HTR-8/SVneo (cell line): ENCODE measurements at regions not wholly inside any gene's neighbourhood (a gene's known extent, or its start where the extent isn't known, plus 50 kb on each side); places are given as distances from the start of the nearest gene placed in this dataset.

ENCODE experiments used
- DNase-seq: peaks from one replicate; pipeline ENCODE4 v3.0.0; 2011; ENCODE audit warnings: low spot score, mixed read lengths; ENCODE audit not compliant: insufficient read length
- FAIRE-seq: peaks from 2 replicates; lab custom pipeline; 2011; peaks lifted over from hg19 to GRCh38; lab: Jason Lieb, UNC

DNA sequence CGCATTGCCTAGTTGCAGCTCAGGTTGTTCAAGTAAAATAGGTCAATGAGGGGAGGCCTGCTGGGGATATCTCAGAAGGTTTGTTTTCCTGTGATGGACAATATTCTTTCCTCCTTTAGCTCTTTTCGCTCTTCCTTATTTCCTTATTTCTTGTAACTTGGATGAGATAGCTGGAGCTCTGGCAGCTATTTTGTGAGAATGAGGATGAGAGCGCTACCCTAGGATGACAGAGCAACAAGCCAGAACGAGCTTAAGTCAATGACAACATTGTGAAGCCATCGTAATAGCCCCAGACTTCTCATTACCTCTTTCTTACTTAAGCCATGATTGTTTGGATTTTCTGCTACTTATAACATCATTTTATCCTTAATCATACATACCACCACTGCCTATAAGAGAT, 124.3 kb upstream of the GATB start:
- no peak for FAIRE-seq
- no peak for DNase-seq

DNA sequence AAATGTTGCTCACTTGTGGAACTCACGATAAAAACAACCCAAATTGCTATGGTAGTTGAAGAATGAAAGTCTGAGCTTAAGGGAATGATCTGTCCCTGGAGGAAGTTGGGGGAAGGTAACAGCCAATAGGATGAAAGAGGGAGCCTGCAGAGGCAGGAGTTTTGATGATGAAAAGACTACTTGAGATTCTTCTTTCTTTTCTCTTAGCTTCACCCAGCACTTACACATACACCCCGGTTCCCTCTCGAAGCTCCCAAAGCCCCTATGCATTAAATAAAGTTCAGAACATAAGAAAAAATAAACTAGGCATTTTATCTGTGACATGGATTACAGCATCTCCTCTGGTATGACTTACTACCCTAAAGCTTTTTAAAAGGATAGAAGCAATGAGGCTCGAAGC, 122.9 kb upstream of the GATB start:
- DNase-seq, result no peak
- FAIRE-seq, result no peak

DNA sequence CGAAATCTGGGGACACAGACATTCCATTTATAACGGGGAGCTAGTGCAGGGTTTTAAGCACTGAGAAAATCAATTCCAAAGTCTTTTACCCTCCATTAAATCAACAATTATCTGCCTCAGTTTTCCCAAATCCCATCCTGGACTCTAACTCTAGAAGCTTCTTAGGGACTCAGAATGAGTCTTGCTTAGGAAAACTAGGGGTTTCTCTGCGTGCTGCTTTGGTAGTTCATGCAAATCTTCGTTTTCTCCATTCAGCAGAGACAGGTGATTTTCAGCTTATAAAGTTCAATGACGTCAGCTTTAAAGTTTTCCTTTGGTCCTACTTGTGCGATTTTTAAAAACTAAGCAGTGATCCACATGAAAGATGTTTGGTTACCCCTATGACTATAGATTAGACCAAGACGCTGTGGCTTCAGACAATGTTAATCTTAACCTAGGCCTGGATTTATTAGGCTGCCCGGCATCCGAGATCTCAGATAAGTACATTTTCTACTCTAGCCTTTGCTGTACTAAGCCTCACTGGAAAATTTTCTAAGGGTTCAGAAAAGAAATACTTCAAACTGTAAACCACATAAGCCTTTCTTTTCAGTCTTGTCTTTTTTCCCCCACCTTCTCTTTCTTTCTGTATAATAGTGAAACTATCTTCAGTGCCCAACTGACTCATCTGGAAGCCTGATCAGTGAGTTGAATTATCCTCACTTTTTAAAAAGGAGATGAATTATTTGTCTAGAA, 121.4 kb upstream of the GATB start:
- no peak for FAIRE-seq
- DNase-seq, result no peak

DNA sequence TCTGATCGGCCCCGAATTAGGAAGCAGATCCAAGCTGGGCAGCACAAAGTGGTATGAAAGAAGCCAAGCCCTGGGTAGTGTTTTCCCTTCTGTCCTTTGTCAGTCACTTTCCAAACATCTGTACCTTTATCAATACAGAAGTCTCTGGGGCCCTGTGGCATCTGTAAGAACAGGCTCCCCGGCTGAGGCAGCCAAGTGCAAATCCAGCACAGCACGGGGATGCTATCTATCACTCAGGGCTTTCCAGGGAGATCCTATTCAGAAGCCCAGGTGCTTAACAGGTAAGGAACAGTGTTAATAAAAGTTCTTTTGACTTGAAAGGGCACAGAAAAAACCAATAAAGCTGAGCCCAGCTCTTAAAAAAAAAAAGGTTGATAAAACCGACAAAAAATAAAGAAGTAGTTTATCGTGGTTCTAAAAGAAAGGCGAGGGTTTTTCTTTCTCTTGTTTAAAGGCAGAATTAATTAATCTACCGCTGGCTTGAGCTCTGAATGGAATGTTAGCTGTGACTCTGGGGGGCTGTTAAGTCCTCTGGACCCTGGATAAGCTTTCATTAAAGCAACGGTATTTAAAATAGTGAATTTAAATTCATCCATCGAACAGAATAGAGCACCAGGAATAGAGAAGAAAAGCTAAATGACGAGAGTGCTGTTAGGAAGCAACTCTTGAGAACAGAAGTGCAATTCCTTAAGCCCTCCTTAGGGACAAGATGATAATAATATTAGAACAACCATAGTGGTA, 119.1 kb upstream of the GATB start:
- FAIRE-seq (no peak), DNase-seq (no peak)

DNA sequence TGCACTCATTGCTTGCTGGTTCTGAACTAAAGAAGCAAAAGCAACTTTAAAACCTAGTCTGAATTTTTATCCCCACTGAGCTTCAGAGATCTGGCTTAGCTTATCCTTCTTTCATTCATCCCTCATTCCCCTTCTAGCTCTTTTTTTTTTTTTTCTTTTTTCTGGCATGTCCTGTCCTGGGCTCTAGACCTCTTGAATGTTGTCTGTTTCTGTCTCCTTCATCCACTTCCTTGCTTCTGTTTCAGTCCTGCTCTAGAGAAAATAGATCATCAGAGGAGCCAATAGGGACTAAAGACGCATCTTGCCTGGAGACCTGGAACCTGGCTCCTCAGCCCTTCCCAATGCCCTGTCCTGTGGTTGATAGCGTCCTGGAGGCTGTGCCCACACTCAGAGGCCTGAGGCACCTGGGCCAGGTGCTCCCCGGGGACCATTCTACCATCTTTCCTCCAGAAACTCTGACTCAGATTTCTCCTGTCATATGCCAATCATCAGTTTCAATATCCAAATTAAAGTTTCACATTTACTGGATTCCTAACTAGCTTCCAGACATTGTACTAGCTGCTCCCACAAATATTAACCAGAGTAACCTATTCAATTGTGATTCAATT, 115.7 kb upstream of the GATB start:
- DNase-seq, result no peak
- no peak for FAIRE-seq

DNA sequence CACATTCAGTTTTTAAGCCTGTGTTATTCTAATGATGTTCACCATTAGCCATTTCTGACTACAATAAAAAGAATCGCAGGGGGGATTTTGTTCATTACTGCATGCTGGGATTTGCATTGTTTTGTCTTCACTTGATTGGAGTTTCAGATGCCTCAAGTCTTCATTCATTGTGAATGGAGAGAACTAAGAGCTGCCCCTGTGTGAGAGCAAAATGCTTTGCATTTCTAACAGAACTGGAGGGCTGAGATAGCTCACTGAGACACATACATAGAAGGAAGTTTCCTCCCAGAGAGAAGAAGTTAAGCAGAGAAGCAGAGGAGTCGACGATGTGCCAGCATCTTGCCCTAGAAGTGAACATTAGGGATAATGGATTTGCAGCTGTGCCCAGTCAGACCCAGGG, 113.5 kb upstream of the GATB start:
- FAIRE-seq (no peak), DNase-seq (no peak)

DNA sequence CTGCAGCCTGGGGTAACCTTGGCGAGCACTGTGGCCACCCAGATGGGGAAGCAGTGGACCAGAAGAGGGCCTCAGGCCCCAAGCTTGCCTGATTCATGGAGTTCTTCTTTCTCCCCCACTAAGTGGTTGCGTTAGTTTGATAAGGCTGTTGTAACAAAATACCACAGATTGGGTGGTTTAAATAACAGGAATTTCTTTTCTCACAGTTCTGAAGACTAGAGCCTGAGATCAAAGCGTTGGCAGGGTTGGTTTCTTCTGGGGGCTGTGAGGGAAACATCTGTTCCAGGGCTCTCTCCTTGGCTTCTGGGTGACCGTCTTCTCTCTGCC, 105.7 kb upstream of the GATB start:
- DNase-seq (no peak), FAIRE-seq (no peak)

DNA sequence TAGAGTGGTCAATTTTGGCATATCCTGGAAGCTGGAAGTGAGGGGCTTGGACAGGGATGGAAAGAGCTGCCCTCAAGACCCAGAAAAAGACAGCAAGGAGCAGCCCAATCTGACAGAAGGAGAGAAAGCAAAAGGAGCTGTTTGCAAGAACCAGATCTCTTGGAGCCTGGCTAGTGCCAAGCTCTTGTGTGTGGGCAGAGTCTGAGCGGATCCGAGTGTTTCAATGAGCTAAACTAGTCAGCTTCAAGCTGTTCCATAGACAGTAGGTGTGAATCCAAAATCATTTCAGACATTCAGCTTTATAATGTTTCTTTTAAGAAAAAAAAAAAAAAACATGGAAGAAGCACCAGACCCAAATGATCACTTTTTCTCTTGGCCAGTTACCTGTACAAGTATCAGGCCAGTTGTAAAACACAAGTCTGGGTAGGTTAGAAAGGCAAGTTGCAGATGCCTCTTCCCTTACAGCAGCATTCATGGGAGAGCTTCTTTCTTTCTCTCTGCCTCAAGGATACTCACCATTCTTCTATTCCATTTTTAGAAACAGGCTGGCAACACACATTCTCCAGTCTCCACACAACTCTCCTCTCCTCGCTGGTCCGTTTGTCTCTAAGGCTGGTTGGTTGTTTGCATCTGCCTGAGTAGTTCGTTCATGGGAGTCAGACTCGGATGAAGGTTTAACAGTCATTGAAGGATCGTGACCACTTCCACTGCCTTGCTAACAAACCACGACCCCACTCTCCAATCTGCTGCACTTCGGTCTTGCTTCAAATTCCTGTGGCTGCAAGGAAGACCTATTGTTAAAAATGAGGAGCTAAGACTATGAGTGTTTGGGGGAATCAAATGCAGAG, 105.2 kb upstream of the GATB start:
- DNase-seq (no peak), FAIRE-seq (no peak)

DNA sequence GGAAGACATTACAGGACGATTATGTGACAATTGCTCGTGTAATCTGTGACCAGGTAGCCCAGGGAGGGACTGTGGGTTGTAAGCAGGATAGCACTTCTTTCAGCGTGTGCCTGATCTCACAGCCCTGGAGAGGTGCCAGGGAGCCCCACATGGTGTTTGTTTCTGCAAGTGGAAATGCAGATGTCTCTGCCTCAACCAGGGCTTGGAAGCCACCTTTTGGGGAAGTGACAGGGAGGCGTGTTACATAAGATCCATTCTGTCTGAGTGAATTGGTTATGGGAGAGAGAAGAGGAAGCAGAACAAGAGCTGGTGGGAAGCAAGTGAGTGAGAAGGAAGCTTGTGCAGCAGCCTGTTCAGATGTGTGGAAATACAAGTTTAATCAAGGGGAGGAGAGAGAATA, 104.5 kb upstream of the GATB start:
- no peak for DNase-seq
- FAIRE-seq, result no peak

DNA sequence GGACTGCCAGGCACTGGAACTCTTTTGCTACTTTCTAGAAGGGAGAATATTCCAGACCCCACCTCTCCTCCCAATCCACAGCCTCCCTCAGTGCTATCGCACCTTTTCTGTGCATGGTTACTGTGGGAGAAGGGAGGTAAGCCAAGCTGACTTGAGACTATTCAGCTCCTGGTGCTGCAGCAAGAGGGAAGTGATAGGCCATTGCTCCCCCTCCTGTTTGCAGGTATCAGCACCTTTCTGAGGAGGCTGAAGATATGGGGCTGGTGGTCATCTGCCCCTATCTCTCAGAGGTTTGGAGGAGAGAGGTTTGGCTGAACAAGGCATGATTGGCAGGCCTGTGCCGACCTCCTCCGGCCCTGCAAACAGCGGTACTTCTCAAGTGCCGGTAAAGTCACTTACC, 103.3 kb upstream of the GATB start:
- FAIRE-seq, result no peak
- no peak for DNase-seq

DNA sequence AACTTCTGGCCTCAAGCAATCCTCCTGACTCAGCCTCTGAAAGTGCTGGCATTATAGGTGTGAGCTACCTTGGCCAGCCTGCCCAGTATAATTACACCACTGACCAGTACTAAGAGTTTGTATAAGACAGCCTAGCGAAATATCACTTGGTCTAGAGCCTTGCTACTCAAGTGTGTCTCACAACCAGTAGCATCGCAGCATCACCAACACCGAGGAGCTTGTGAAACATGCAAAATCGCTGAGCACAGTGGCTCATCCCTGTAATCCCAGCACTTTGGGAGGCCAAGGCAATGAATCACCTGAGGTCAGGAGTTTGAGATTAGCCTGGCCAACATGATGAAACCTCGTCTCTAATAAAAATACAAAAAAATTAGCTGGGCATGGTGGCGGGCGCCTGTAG, 102.0 kb upstream of the GATB start:
- FAIRE-seq (no peak), DNase-seq (peak; percentile 14)

DNA sequence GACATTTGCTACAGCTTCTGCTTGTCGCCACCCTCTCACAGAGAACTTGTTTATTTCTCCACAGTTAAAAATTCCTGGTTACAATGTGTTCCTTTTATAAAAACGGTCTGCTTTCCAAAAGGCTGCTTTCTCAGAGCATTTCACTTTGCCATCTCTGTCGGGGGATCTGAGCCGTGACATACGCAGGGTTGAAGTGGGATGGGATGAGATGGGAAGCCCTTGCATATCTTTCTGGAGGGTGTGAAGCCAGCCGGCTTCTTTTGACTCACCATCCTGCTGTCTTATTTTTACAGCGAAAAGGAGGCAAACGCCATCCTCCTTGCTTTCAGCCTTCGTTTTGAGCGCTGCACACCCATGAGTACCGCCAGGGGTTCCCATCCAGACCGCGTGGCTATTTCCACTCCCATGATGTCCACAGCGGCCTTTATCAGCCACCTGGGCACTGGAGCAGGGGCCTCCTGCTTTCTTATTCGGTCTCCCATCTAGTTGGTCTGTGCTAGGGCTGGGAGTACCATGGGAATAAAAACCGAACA, 99.8 kb upstream of the GATB start:
- DNase-seq (no peak), FAIRE-seq (no peak)

DNA sequence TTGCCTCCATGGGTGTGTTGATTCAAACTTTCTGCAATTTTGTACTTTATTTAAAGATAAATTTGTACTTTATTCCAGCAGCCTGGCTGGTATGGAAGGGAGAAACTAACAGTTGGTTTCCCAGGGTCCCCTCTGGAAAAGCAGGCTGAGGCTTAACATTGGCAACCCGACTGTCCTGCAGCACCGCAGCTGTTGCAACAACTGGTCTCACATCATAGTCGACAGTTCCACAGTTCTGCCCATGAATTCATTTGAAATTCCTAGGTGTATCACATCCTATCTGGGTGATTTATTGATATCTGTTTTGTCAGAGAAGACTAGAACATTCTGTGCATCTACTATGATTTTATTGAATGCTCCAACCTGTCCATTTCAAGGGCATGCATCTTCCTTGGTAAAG, 98.8 kb upstream of the GATB start:
- FAIRE-seq (no peak), DNase-seq (no peak)

DNA sequence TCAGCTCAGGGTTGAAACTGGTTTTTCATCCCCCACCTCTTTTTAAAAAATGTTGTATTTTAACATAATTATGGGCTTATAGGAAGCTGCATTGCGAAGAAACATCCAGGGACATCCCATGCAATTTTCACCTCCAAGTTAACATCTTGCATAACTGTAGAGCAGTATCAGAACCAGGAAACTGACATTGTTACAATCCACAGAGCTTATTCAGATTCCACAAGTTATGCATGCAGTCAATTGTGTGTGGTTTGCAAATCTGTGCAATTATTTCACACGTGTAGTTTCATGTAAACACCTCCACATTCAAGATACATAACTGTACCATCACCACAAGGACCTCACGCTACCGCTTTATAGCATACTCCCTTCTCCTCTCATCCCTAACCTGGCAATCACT, 97.5 kb upstream of the GATB start:
- peak; percentile 4 for FAIRE-seq
- no peak for DNase-seq

DNA sequence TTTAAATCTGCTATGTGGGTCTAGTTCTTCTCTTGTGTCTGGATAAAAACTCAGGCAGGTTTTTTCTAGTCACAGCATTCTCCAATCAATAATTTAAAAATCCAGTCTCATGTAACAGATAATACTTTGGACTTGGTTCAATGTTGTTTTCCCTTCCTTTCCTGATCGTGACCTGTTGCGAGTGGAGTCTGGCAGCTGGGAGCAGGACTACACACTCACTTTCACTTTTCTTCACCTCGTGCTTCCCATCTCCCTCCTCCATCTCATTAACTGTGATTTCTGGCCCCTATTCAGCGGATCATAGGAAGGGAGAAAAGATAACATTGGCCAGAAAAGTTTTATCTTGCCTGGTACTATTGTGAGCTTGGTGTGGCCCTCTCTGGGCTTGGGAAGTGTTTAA, 96.6 kb upstream of the GATB start:
- DNase-seq (no peak), FAIRE-seq (no peak)

DNA sequence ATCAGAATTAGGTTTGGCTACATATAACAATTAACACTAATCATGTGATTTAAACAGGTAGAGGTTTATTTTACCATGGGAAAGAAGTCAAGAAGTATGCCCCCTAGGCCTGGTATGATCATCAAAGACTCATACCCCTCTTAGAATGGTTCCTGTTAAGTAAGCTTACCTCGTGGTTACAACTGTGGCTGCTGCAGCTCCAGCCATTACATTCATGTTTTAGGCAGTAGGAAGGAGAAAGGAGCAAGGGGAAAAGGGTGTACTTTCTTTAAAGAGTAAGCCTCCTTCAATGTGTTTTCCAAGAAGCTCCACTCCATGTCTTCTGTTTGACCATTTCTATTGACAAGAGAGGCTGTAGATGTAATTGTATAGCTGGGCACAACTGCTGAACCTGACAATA, 94.9 kb upstream of the GATB start:
- no peak for FAIRE-seq

DNA sequence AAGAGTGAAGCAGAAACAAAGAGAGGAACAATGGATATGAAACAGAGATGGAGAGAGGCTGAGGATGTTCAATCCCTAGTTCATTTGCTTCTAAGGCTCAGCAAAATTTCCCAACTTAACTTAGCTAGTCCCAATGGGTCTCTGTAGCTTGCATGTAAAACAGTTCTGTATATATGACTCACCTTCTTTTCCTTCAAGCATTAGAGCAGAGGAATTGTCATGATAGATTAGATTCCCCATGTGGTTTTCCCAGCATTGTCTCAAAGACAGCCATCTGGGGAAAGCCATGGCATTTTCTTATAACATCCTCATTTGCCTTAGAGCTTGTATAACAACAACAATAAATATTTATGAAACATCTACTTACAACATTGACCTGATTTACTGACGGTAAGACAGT, 93.9 kb upstream of the GATB start:
- DNase-seq, result no peak
- FAIRE-seq, result no peak

More for the DNA sequence above, 94.9 kb upstream of the GATB start:
- no peak for DNase-seq

DNA sequence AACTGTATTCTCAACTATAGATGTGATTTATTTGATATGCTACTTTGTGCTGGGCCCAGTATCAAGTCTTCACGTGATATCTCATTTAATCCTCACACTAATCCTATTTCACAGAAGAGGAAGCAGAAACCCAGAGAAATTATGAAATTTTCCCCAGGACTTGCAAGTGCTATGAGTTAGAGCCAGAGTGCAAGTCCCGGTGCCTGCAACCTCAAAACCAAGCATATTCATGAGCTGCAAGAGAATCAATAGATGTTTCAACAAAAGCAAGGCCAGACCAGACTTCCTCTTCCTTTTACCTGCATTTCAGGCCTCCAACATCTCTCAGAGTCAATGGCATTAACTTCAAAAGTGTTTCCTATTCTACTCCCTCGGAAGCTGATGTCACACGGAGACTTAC, 92.2 kb upstream of the GATB start:
- FAIRE-seq (no peak), DNase-seq (no peak)

DNA sequence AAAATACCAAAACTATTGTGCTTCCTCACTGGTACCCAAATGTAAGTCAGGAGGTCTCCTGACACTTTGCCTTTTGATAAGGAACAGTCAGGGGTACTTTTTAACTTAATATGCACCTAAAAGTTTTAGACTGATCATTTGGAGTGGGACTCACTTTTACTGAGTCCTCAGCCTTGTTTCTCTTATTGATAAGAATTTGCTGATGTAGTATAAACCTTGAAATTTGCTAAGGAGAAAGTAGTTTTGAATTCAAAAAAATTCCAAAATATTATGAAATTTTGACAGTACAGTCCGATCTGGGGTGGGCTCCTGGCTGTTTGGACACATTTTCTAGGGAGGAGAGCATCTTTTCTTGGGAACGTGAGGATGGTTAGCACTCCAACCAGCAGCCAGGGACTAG, 91.4 kb upstream of the GATB start:
- FAIRE-seq (no peak), DNase-seq (no peak)

DNA sequence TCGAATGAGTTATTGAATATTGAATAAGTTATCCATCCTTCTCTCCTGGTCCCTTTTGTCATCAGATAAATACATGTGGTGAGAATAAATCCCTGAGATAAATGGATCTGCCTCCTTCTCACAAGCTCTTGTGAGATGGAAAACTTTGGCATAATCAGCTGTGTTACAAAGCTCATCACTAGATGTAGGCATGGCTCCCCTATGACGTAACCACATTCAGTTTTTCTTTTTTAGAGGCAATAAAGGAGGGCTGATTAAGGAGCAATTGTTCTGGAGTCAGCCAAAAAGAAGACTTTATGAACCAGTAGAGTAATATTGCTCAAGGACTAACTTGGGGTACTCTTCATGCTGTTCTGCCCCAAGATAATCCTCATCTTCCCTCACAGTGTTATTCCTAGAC, 90.5 kb upstream of the GATB start:
- DNase-seq (no peak), FAIRE-seq (no peak)

DNA sequence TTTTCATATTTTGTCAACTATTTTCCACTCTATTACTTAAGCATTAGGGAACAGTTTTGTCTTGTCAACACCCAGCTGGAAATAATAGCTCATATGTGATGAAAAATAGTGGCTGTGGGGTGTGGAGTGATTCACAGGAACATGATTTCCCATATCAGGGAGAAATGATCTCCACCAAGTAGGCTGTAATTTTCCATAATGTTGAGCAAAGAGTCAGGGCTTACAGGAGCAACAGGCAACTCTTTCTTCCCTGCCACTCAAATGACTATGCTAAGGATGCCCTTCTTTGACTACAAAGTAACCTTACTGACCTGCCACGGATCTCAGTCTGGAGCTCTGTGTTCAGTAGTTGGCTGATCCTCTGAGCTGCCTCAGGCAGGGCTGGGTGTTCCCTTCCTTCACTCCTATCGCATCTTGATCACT, 90.0 kb upstream of the GATB start:
- DNase-seq, result no peak
- no peak for FAIRE-seq
